Globus pallidus (tissue), 1 donor: ENCODE measurements at regions not wholly inside any gene's neighbourhood (a gene's known extent, or its start where the extent isn't known, plus 50 kb on each side); places are given as distances from the start of the nearest gene placed in this dataset.

Experiments
- DNase-seq: peaks from one replicate; pipeline ENCODE4 v3.0.0-alpha.2; 2015; ENCODE audit warnings: low spot score

DNA sequence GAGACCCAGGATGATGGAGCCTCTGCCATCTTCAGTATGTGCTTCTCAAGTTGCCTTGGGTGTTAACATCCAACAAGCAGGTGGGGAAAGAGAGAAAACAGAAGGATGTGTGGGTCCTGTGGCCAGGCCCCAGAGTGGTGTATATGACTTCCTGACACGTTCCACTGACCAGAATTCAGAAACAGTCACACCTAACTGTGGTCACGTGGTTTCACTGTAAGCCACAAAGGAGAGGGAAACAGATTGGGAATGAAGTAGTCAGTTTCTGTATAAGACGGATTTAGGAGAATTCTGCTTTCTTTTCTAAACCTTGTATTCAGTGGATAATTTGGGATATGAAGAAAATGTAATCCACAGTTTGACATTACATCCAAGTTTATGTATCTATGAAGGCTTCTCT lies 454.1 kb upstream of the IL12A start:
- DNase-seq: no peak

- DNase-seq: no peak
These were observed 451.8 kb upstream of the IL12A start for GRCh38 chr3:159536876-159537275.

GRCh38 chr3:159538507-159538906 lies 450.1 kb upstream of the IL12A start:
- no peak for DNase-seq

DNA sequence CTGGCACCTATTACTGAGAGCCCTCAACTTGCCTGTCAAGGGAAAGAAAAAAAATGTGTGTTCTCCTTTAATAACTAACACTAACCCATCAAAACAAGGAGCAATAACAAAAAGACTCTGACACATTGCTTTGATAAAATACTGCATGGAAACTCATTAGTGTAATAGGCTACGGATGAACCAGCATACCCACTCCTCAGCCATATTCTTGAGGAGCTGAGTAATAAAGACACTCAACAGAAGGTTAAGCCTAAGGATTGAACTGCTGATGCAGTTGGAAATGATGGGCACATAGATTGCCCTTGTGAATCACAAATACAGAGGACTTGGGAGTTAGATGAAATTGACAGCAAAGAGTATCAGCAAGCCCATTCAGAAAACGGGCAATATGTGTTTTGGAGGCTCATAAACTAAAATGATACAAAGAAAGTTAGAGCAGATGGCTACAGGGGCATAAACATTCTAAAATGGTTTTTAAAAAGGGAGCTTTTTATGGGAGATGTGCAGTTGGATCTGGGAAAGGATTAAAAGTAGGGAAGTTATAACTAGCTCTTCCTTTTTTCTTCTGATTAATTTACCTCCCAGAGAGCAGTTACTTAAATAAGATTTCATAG lies 447.6 kb upstream of the IL12A start:
- no peak for DNase-seq

GRCh38 chr3:159548675-159549335 lies 439.8 kb upstream of the IL12A start:
- no peak for DNase-seq

GRCh38 chr3:159555205-159555604 lies 433.4 kb upstream of the IL12A start:
- DNase-seq: no peak

- DNase-seq: no peak
These were observed 428.9 kb upstream of the IL12A start for GRCh38 chr3:159559771-159560170.

- no peak for DNase-seq
These were observed 428.2 kb upstream of the IL12A start for GRCh38 chr3:159560214-159560979.

GRCh38 chr3:159565313-159565712 lies 423.3 kb upstream of the IL12A start:
- DNase-seq: no peak

DNA sequence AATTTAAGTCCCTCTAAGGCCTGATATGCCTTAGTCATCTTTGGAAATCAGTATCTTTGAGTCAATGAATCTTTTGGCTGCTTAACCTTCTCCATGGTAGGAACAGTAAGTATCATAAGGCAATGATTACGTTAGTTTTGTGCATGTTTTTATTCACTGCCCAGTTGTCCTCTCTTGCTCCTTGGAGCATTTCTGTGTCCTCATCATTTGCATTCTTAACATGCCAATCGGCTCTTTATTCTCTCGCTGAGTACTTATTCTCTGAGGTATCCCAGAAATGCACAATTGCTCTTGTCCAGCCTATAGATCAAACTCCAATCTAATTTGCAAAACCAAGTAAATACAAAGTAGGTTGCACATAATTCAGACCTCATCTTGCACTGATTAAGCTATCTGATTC lies 405.0 kb upstream of the IL12A start:
- DNase-seq: no peak

GRCh38 chr3:159584421-159584820 lies 404.2 kb upstream of the IL12A start:
- no peak for DNase-seq

GRCh38 chr3:159586571-159587202 lies 401.9 kb upstream of the IL12A start:
- peak; percentile 33 for DNase-seq

GRCh38 chr3:159593927-159594605 lies 394.6 kb upstream of the IL12A start:
- no peak for DNase-seq

GRCh38 chr3:159600291-159600690 lies 388.3 kb upstream of the IL12A start:
- DNase-seq: no peak

GRCh38 chr3:159604151-159604581 lies 384.5 kb upstream of the IL12A start:
- no peak for DNase-seq

DNA sequence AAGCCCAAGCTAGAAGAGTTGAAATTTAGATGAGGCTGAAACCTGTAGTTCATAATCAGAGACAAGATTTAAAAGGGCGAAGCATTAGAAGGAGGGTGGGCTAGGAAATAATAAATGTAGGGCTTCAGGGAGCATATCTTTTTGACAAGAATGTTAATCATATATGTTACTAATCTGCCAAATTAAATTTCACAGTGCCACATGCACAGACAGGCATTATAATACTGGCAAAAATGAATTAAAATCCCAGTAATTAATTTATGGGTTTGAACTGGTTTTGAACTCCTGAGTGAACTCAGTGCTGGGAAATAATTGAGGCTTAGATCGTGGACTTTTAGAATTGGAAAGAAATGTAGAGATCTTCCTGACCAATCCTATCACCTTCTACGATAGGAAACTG lies 383.5 kb upstream of the IL12A start:
- DNase-seq: no peak

DNA sequence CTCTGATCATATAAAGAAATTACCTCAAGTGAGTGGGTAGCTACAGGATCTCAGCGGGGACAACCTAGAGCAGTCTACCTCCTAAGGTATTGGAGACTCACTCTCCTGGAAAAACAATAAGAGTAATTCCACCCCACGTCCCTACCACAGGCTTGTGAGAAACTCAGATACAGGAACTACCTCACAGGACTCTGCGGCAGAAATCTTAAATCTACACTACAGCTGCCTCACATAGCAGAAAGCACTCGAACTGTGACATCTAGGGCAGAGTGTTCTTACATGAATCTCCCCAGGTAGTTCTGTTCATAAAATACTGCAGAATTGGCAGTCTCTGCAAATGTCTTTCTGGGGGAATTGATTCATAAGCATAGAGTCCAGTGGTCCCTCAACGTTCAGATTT lies 382.9 kb upstream of the IL12A start:
- DNase-seq: no peak

DNA sequence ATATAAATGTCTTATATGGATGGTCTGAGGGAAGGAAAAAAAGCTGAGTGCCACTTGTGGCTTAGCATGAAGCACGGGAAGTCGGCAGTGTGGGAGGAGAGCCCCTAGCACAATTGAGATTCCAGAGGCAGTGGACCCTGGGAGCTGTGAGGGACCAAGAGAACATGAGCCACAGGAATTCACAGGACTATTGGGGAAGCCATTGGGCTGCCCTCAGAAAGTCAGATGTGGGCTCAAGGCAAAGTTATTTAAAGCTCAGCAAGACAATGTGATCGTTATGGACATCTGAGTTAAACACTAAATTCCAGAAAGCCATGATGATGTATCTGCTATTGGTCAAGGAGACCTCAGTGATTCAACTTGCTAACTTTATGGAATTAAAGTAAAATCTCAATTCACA lies 380.8 kb upstream of the IL12A start:
- DNase-seq: no peak

- no peak for DNase-seq
These were observed 380.3 kb upstream of the IL12A start for GRCh38 chr3:159608311-159608710.

DNA sequence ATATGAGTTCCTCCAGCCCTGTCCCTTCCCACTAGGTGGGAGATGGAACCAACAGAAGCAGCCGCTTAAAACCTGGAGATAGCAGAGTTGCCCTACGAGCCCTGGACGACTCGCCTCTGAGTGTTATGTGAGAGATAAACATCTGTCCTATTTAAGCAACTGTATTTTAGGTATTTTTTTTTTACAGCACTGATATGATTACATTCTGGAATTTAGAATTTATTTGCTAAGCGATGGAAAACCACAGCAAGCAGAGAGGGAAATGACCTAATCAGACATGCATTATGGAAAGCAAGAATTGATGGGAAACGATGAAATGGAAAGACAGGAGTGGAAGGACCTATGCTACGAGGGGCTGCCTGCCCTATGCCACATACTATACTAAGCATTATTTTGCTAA lies 379.0 kb upstream of the IL12A start:
- no peak for DNase-seq

DNA sequence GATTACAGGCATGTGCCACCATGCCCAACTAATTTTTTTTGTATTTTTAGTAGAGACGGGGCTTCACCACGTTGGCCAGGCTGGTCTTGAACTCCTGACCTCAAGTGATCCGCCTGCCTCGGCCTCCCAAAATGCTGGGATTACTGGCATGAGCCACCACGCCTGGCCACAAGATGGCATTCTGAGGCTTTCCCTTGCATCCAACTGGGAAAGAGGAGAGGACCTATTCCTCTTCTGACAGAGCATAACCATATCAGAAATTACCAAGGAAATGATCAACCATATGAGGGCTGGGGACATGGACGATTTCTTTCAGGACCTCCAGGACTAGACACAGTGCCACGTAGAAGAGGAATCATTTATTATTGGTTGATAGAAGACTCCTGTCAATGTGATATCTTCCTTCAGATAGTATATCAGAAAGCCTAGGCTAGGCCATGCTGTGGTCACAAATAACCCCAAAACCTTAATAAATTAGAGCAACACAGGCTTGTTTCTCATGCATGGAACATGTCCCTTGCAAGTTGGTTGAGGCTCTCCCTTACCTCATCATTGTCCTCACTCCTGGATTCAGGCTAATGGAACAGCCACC lies 372.3 kb upstream of the IL12A start:
- DNase-seq: peak; percentile 26

GRCh38 chr3:159619341-159619885 lies 369.2 kb upstream of the IL12A start:
- no peak for DNase-seq
